ENCODE measurements at regions not wholly inside any gene's neighbourhood (a gene's known extent, or its start where the extent isn't known, plus 50 kb on each side); places are given as distances from the start of the nearest gene placed in this dataset.

DNA sequence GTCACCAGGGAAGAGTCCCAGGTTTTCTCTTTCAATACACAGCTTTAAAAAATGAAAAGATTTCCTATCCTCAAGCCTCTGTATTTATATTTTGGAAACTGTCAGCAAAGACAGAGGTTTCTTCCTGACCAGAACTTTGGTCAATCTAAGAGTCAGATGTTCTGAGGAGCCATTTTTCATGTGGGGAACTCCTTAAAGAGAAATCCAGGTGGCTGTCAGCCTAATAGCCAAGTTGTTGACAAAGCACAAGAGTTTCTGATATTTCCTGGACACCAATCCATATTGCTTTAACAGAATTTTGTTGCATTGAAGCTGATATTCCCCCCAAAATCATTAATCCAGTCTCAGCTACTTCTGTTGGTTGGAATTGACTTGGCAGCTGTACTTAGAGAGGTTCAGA is 318.6 kb upstream of the NFIA start:
- TF ChIP-seq, protein P1, sequence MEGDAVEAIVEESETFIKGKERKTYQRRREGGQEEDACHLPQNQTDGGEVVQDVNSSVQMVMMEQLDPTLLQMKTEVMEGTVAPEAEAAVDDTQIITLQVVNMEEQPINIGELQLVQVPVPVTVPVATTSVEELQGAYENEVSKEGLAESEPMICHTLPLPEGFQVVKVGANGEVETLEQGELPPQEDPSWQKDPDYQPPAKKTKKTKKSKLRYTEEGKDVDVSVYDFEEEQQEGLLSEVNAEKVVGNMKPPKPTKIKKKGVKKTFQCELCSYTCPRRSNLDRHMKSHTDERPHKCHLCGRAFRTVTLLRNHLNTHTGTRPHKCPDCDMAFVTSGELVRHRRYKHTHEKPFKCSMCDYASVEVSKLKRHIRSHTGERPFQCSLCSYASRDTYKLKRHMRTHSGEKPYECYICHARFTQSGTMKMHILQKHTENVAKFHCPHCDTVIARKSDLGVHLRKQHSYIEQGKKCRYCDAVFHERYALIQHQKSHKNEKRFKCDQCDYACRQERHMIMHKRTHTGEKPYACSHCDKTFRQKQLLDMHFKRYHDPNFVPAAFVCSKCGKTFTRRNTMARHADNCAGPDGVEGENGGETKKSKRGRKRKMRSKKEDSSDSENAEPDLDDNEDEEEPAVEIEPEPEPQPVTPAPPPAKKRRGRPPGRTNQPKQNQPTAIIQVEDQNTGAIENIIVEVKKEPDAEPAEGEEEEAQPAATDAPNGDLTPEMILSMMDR (IDR thresholded peaks at IDR 0.05; ENCODE audit: insufficient read depth, low read length) = no peak
- TF ChIP-seq POLR2AphosphoS5 (IDR thresholded peaks at IDR 0.05; ENCODE audit: low read depth) (no peak), SPI1 (IDR thresholded peaks at IDR 0.05; ENCODE audit: borderline replicate concordance, low read depth) (no peak)
- TF ChIP-seq, protein P2, sequence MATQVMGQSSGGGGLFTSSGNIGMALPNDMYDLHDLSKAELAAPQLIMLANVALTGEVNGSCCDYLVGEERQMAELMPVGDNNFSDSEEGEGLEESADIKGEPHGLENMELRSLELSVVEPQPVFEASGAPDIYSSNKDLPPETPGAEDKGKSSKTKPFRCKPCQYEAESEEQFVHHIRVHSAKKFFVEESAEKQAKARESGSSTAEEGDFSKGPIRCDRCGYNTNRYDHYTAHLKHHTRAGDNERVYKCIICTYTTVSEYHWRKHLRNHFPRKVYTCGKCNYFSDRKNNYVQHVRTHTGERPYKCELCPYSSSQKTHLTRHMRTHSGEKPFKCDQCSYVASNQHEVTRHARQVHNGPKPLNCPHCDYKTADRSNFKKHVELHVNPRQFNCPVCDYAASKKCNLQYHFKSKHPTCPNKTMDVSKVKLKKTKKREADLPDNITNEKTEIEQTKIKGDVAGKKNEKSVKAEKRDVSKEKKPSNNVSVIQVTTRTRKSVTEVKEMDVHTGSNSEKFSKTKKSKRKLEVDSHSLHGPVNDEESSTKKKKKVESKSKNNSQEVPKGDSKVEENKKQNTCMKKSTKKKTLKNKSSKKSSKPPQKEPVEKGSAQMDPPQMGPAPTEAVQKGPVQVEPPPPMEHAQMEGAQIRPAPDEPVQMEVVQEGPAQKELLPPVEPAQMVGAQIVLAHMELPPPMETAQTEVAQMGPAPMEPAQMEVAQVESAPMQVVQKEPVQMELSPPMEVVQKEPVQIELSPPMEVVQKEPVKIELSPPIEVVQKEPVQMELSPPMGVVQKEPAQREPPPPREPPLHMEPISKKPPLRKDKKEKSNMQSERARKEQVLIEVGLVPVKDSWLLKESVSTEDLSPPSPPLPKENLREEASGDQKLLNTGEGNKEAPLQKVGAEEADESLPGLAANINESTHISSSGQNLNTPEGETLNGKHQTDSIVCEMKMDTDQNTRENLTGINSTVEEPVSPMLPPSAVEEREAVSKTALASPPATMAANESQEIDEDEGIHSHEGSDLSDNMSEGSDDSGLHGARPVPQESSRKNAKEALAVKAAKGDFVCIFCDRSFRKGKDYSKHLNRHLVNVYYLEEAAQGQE (IDR thresholded peaks at IDR 0.05; ENCODE audit: insufficient replicate concordance, low read depth) = no peak

Data from HL-60 (cell line).